GM12878 (cell line): ENCODE measurements at regions not wholly inside any gene's neighbourhood (a gene's known extent, or its start where the extent isn't known, plus 50 kb on each side); places are given as distances from the start of the nearest gene placed in this dataset.

ENCODE experiments used
- ATAC-seq: fragments of 200-7000 bp; cut with Tn5 transposase; 3 replicates; pipeline ENCODE4 v1.9.1; 2020; ENCODE audit warnings: mild to moderate bottlenecking, moderate library complexity
- BruUV-seq: library from RNA; stranded (reverse); fragments of 400-500 nt; replicated peaks from 2 replicates; lab custom pipeline; 2021; lab: Mats Ljungman, UMichigan
- CTCF ChIA-PET: fragments of 300-600 bp; sonication (Branson Sonifier 250); formaldehyde crosslinking; extraction: SDS; loops from one replicate; lab custom pipeline; 2021; ENCODE audit warnings: inconsistent platforms; lab: Yijun Ruan, JAX
- POLR2A ChIA-PET: fragments of 350-600 bp; formaldehyde crosslinking; extraction: SDS; loops from one replicate; lab custom pipeline; 2021; ENCODE audit warnings: inconsistent platforms; lab: Charles Lee
- RAD21 ChIA-PET: fragments of 300-600 bp; sonication (Branson Sonifier 250); formaldehyde crosslinking; loops from one replicate; lab custom pipeline; 2023; ENCODE audit warnings: antibody characterized with exemption; ENCODE audit not compliant: unreplicated experiment; lab: Charles Lee
- SMC1A ChIA-PET: fragments of 300-600 bp; sonication (Branson Sonifier 250); formaldehyde crosslinking; loops from one replicate; lab custom pipeline; 2023; ENCODE audit not compliant: unreplicated experiment, uncharacterized antibody; lab: Charles Lee
- DNase-seq: peaks from one replicate; pipeline ENCODE4 v3.0.0-alpha.2; 2011; ENCODE audit warnings: low read depth, low spot score
- FAIRE-seq: peaks from 3 replicates; lab custom pipeline; 2011; peaks lifted over from hg19 to GRCh38; lab: Jason Lieb, UNC
- H2AFZ ChIP-seq: 2 replicates; pipeline ENCODE4 v1.6.0; 2011; ENCODE audit warnings: low read depth, low read length, control low read depth; ENCODE audit not compliant: control insufficient read depth
- H3K27ac ChIP-seq: 2 replicates; pipeline ENCODE4 v1.5.1; 2011; ENCODE audit warnings: control low read depth; ENCODE audit not compliant: control insufficient read depth, insufficient read depth
- H3K27me3 ChIP-seq, 2 experiments: replicated peaks in 1 of 2; 2 replicates each; pipeline versions ENCODE4 v1.6.0 to v1.6.1; 2011; ENCODE audit warnings: low read length in 1 of 2; ENCODE audit not compliant: control insufficient read depth in 2 of 2, insufficient read depth in 2 of 2
- H3K36me3 ChIP-seq, 2 experiments: 2 replicates each; pipeline ENCODE4 v1.5.1; 2011; ENCODE audit warnings: low read length in 1 of 2; ENCODE audit not compliant: control insufficient read depth in 2 of 2, insufficient read depth in 2 of 2
- H3K4me1 ChIP-seq: 2 replicates; pipeline ENCODE4 v1.6.1; 2011; ENCODE audit warnings: mild to moderate bottlenecking, low read length, moderate library complexity, mixed read lengths; ENCODE audit not compliant: control insufficient read depth, insufficient read depth
- H3K4me2 ChIP-seq: 2 replicates; pipeline ENCODE4 v1.6.0; 2011; ENCODE audit warnings: control low read depth; ENCODE audit not compliant: control insufficient read depth, insufficient read depth
- H3K4me3 ChIP-seq: fragments of 200-600 bp; sonication (generic); 2 replicates; pipeline ENCODE4 v1.5.1; 2016
- H3K79me2 ChIP-seq: 2 replicates; pipeline ENCODE4 v1.6.0; 2011; ENCODE audit warnings: low read length; ENCODE audit not compliant: control insufficient read depth, insufficient read depth
- H3K9ac ChIP-seq: 2 replicates; pipeline ENCODE4 v1.8.0; 2011; ENCODE audit warnings: low read length, control low read depth, mixed read lengths; ENCODE audit not compliant: control insufficient read depth, insufficient read depth
- H3K9me3 ChIP-seq: replicated peaks from 3 replicates; pipeline ENCODE4 v1.5.1; 2011; ENCODE audit warnings: mild to moderate bottlenecking, low read length; ENCODE audit not compliant: control insufficient read depth, insufficient read depth
- H4K20me1 ChIP-seq: 2 replicates; pipeline ENCODE4 v1.6.0; 2011; ENCODE audit not compliant: control insufficient read depth, insufficient read depth
- ATF7 ChIP-seq: fragments of 450-650 bp; IDR thresholded peaks from 2 replicates; pipeline ENCODE4 v1.6.1; 2016; ENCODE audit warnings: low read depth, mild to moderate bottlenecking
- BHLHE40 ChIP-seq, 2 experiments: fragments of 450-650 bp in 1 of 2; IDR thresholded peaks; 2 replicates each; pipeline ENCODE4 v1.6.1; 2011 to 2017; ENCODE audit warnings: low read depth in 2 of 2, borderline replicate concordance in 1 of 2, improper control_type of control experiment in 1 of 2, low read length in 1 of 2, mild to moderate bottlenecking in 1 of 2
- CBFB ChIP-seq: IDR thresholded peaks from 2 replicates; pipeline ENCODE4 v1.6.1; 2016; ENCODE audit warnings: antibody characterized with exemption, low read depth
- JUNB ChIP-seq: IDR thresholded peaks from 2 replicates; pipeline ENCODE4 v1.6.1; 2016; ENCODE audit warnings: antibody characterized with exemption, mild to moderate bottlenecking
- NR2C1 ChIP-seq: fragments of 450-650 bp; IDR thresholded peaks from 2 replicates; pipeline ENCODE4 v1.6.1; 2017; ENCODE audit warnings: antibody characterized with exemption, mild to moderate bottlenecking, moderate library complexity
- POLR2AphosphoS5 ChIP-seq: IDR thresholded peaks from 2 replicates; pipeline ENCODE4 v1.6.1; 2011; ENCODE audit warnings: mild to moderate bottlenecking, low read length, inconsistent platforms
- SREBF1 ChIP-seq: IDR thresholded peaks from 2 replicates; pipeline ENCODE4 v1.6.1; 2012; ENCODE audit warnings: mild to moderate bottlenecking, low read length
- STAT1 ChIP-seq: fragments of 450-650 bp; conservative IDR thresholded peaks from 2 replicates; pipeline ENCODE4 v1.6.1; 2014; ENCODE audit warnings: antibody characterized with exemption, mild to moderate bottlenecking
- YBX1 ChIP-seq: fragments of 450-650 bp; IDR thresholded peaks from 2 replicates; pipeline ENCODE4 v1.6.1; 2016; ENCODE audit warnings: antibody characterized with exemption
- ZNF622 ChIP-seq: fragments of 450-650 bp; IDR thresholded peaks from 2 replicates; pipeline ENCODE4 v1.6.1; 2017; ENCODE audit warnings: mild to moderate bottlenecking, inconsistent platforms
- WGBS: methylation state at CpG from one replicate; pipeline ENCODE4 v1.1.6; 2016; ENCODE audit warnings: low lambda C conversion rate; ENCODE audit not compliant: insufficient replicate concordance, insufficient coverage; ENCODE audit errors: missing lambda C conversion rate; 5-methylcytosine and 5-hydroxymethylcytosine counted together
- in situ Hi-C: fragments of 300-500 bp; cut with MboI; formaldehyde crosslinking; loops from 9 replicates; pipeline ENCODE4 v1.14.3; 2018; ENCODE audit warnings: mixed read lengths
- intact Hi-C: fragments of 100-400 bp; cut with micrococcal nuclease; formaldehyde crosslinking; loops from one replicate; pipeline ENCODE4 v1.14.2; 2022; ENCODE audit not compliant: unreplicated experiment
- TF ChIP-seq, protein P1 (sequence below): IDR thresholded peaks from 2 replicates; pipeline ENCODE4 v1.6.1; 2012; ENCODE audit warnings: mild to moderate bottlenecking, low read depth, low read length

DNA sequence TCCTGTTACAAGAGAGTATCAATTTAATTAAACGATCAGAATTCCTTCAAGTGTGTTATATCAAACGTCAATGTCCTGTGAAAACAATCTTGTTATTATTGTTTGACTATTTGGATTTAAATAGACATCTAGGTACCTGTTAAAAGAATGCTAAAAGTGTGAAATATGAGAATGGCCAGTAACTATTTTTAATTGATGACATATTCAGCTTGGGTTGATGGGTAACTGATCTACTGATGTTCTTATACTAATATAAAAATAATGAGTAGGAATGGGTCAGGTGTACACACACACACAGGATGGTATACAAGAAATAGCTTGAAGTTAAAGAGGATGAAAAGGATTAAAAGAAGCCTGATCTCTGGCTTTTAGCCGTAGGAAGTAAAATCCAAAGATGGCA lies 146.0 kb downstream of the SLC38A4 start (continued):
- TF ChIP-seq YBX1 (no peak), CBFB (no peak)

DNA sequence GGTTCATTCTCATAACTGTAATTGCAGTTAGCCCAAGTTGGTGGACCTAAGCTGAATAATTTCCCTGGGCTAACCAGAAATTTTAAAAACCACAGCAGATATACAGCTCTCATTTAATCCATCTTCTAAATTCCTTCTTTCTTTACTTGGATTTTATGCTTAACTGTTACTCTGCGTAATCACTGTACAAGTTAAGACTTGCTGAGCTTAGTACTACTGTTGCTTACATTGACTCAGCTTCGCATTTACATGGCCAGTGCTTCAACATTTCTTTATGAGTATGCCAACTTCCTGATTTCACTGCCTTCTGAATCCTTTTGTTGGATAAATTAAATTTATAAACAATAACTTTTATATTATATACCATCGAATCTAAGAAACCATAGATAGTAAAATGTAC lies 147.4 kb downstream of the SLC38A4 start:
- no peak overlapping the region for H3K9ac ChIP-seq
- DNase-seq (no peak), ATAC-seq (no peak), FAIRE-seq (no peak)
- H3K27me3 ChIP-seq: no peaks in the 10 kb centered on the region
- H3K79me2 ChIP-seq: no peaks in the 10 kb centered on the region
- TF ChIP-seq, protein P1, sequence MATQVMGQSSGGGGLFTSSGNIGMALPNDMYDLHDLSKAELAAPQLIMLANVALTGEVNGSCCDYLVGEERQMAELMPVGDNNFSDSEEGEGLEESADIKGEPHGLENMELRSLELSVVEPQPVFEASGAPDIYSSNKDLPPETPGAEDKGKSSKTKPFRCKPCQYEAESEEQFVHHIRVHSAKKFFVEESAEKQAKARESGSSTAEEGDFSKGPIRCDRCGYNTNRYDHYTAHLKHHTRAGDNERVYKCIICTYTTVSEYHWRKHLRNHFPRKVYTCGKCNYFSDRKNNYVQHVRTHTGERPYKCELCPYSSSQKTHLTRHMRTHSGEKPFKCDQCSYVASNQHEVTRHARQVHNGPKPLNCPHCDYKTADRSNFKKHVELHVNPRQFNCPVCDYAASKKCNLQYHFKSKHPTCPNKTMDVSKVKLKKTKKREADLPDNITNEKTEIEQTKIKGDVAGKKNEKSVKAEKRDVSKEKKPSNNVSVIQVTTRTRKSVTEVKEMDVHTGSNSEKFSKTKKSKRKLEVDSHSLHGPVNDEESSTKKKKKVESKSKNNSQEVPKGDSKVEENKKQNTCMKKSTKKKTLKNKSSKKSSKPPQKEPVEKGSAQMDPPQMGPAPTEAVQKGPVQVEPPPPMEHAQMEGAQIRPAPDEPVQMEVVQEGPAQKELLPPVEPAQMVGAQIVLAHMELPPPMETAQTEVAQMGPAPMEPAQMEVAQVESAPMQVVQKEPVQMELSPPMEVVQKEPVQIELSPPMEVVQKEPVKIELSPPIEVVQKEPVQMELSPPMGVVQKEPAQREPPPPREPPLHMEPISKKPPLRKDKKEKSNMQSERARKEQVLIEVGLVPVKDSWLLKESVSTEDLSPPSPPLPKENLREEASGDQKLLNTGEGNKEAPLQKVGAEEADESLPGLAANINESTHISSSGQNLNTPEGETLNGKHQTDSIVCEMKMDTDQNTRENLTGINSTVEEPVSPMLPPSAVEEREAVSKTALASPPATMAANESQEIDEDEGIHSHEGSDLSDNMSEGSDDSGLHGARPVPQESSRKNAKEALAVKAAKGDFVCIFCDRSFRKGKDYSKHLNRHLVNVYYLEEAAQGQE: no peak
- no peak for TF ChIP-seq BHLHE40 (IDR thresholded peaks at IDR 0.05; ENCODE audit: borderline replicate concordance in 1 of 2, low read depth in 2 of 2, low read length in 1 of 2)
- TF ChIP-seq STAT1: no peak
- TF ChIP-seq ATF7: no peak
- TF ChIP-seq ZNF622: no peak
- no peak for TF ChIP-seq JUNB
- TF ChIP-seq SREBF1: no peak
- TF ChIP-seq NR2C1: no peak
- TF ChIP-seq POLR2AphosphoS5: no peak
- 55% methylated on average over 3 of the region's 3 CpGs for WGBS
- no peak overlapping the region for H3K4me2 ChIP-seq
- H3K4me3 ChIP-seq: no peak overlapping the region
- H4K20me1 ChIP-seq: no peaks in the 10 kb centered on the region
- POLR2A ChIA-PET: no interaction called here
- BruUV-seq: no TSS peak
- intact Hi-C loops (loop anchor here (5.0 kb wide), 4 partner anchors 254 to 606 kb away; no protein-coding TSS in a partner anchor), in situ Hi-C loops (no loop called here)
- SMC1A ChIA-PET: no interaction called here
- no peak overlapping the region for H3K27ac ChIP-seq
- H3K4me1 ChIP-seq: no peaks in the 10 kb centered on the region
- RAD21 ChIA-PET: no interaction called here
- CTCF ChIA-PET: no interaction called here
- H3K9me3 ChIP-seq: no peaks in the 10 kb centered on the region; the same call in 2 of the 3 replicates
- H2AFZ ChIP-seq: no peak overlapping the region
- H3K36me3 ChIP-seq: no peaks in the 10 kb centered on the region
